PC-9 (cell line): ENCODE measurements at regions not wholly inside any gene's neighbourhood (a gene's known extent, or its start where the extent isn't known, plus 50 kb on each side); places are given as distances from the start of the nearest gene placed in this dataset.

Experiments
- BruUV-seq: library from RNA; stranded (reverse); fragments of 400-500 nt; replicated peaks from 2 replicates; lab custom pipeline; 2021; lab: Mats Ljungman, UMichigan
- CTCF ChIA-PET: fragments of 300-600 bp; sonication (Branson Sonifier 250); formaldehyde crosslinking; loops from one replicate; lab custom pipeline; 2022; ENCODE audit warnings: antibody characterized with exemption; lab: Charles Lee
- POLR2A ChIA-PET: fragments of 300-600 bp; sonication (Branson Sonifier 250); formaldehyde crosslinking; loops from one replicate; lab custom pipeline; 2022; ENCODE audit warnings: antibody characterized with exemption; ENCODE audit not compliant: unreplicated experiment; lab: Charles Lee
- DNase-seq, 2 experiments: peaks; one replicate each; pipeline versions ENCODE4 v3.0.0 to v3.0.0-alpha.2; 2015 to 2022; ENCODE audit warnings: mixed read lengths in 1 of 2
- H2AFZ ChIP-seq: fragments of 200-600 bp; sonication (generic); 2 replicates; pipeline ENCODE4 v1.8.1; 2017; ENCODE audit warnings: antibody characterized with exemption
- H3F3A ChIP-seq: fragments of 200-600 bp; sonication (generic); 2 replicates; pipeline ENCODE4 v1.8.1; 2017; ENCODE audit warnings: antibody characterized with exemption, mild to moderate bottlenecking, low read depth; ENCODE audit not compliant: insufficient read depth
- H3K27ac ChIP-seq: fragments of 200-600 bp; sonication (generic); 2 replicates; pipeline ENCODE4 v1.6.1; 2016; ENCODE audit warnings: mixed run types
- H3K27me3 ChIP-seq: fragments of 200-600 bp; sonication (generic); 2 replicates; pipeline ENCODE4 v1.6.1; 2016; ENCODE audit warnings: low read depth, mixed run types; ENCODE audit not compliant: insufficient read depth
- H3K36me3 ChIP-seq: fragments of 200-600 bp; sonication (generic); 2 replicates; pipeline ENCODE4 v1.6.1; 2016; ENCODE audit warnings: low read depth, mixed run types
- H3K4me1 ChIP-seq: fragments of 200-600 bp; sonication (generic); replicated peaks from 2 replicates; pipeline ENCODE4 v1.6.1; 2016; ENCODE audit warnings: mixed run types; ENCODE audit not compliant: insufficient read depth
- H3K4me2 ChIP-seq: fragments of 200-600 bp; sonication (generic); 2 replicates; pipeline ENCODE4 v1.6.1; 2017; ENCODE audit warnings: mixed run types
- H3K4me3 ChIP-seq: fragments of 200-600 bp; sonication (generic); 2 replicates; pipeline ENCODE4 v1.6.1; 2016; ENCODE audit warnings: mixed run types
- H3K79me2 ChIP-seq: fragments of 200-600 bp; sonication (generic); 2 replicates; pipeline ENCODE4 v1.6.1; 2017; ENCODE audit warnings: low read depth, mixed run types
- H3K9me2 ChIP-seq: fragments of 200-600 bp; sonication (generic); 2 replicates; pipeline ENCODE4 v1.8.1; 2017; ENCODE audit warnings: mild to moderate bottlenecking; ENCODE audit not compliant: insufficient read depth
- H3K9me3 ChIP-seq: fragments of 200-600 bp; sonication (generic); 2 replicates; pipeline ENCODE4 v1.8.1; 2016; ENCODE audit warnings: low read depth; ENCODE audit not compliant: insufficient read depth
- H4K20me1 ChIP-seq: fragments of 200-600 bp; sonication (generic); 2 replicates; pipeline ENCODE4 v1.8.1; 2017; ENCODE audit not compliant: insufficient read depth
- EZH2 ChIP-seq: fragments of 200-600 bp; sonication (generic); IDR thresholded peaks from 2 replicates; pipeline ENCODE4 v1.8.0; 2017; ENCODE audit warnings: antibody characterized with exemption, low read depth
- intact Hi-C: fragments of 100-400 bp; cut with micrococcal nuclease; formaldehyde crosslinking; loops from one replicate; pipeline ENCODE4 v1.10.0; 2022; ENCODE audit not compliant: unreplicated experiment
- TF ChIP-seq, protein P1 (sequence below): fragments of 200-600 bp; sonication (generic); conservative IDR thresholded peaks from 2 replicates; pipeline ENCODE4 v1.6.1; 2017; ENCODE audit warnings: mixed run types, antibody characterized with exemption, mild to moderate bottlenecking, moderate library complexity

DNA sequence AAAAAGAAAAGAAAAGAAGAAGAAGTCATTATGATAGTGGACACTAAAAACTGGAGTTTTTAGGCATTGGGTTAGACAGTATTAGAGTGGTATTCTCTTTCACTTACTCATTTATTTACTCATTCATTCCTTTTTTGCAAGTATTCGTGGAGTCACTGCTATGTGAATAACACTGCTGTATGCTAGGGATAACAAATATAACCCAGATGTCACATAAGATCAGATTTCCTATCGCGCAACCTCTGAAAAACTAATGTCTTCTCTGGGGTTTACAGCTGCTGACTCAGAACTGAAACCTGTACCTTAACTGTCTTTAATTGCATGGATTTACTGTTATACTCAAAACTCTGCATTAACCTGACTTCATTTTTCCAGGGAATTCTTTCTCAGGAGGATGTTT lies 353.7 kb downstream of the LRIG3 start:
- H3K27me3 ChIP-seq, result no peaks in the 10 kb centered on the region
- H3K4me3 ChIP-seq, result no peak overlapping the region
- no peaks in the 10 kb centered on the region for H3K4me1 ChIP-seq
- H3K36me3 ChIP-seq, result no peaks in the 10 kb centered on the region
- DNase-seq, result no peak
- H3K9me2 ChIP-seq, result no peaks in the 10 kb centered on the region
- H3K9me3 ChIP-seq, result no peaks in the 10 kb centered on the region
- no peaks in the 10 kb centered on the region for H3K79me2 ChIP-seq
- CTCF ChIA-PET, result no interaction called here
- no TSS peak for BruUV-seq
- no peak overlapping the region for H3K27ac ChIP-seq
- no peak overlapping the region for H3K4me2 ChIP-seq
- no peak for TF ChIP-seq EZH2
- TF ChIP-seq, protein P1, sequence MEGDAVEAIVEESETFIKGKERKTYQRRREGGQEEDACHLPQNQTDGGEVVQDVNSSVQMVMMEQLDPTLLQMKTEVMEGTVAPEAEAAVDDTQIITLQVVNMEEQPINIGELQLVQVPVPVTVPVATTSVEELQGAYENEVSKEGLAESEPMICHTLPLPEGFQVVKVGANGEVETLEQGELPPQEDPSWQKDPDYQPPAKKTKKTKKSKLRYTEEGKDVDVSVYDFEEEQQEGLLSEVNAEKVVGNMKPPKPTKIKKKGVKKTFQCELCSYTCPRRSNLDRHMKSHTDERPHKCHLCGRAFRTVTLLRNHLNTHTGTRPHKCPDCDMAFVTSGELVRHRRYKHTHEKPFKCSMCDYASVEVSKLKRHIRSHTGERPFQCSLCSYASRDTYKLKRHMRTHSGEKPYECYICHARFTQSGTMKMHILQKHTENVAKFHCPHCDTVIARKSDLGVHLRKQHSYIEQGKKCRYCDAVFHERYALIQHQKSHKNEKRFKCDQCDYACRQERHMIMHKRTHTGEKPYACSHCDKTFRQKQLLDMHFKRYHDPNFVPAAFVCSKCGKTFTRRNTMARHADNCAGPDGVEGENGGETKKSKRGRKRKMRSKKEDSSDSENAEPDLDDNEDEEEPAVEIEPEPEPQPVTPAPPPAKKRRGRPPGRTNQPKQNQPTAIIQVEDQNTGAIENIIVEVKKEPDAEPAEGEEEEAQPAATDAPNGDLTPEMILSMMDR, result no peak
- intact Hi-C loops, result no loop called here
- H3F3A ChIP-seq, result no peaks in the 10 kb centered on the region
- POLR2A ChIA-PET, result no interaction called here
- no peak overlapping the region for H2AFZ ChIP-seq
- H4K20me1 ChIP-seq, result no peaks in the 10 kb centered on the region

GRCh38 chr12:58567189-58567588 lies 353.1 kb downstream of the LRIG3 start:
- intact Hi-C loops, result no loop called here
- Histone ChIP-seq H3K27me3 (no peaks in the 10 kb centered on the region), H3K27ac (no peak overlapping the region), H4K20me1 (no peaks in the 10 kb centered on the region), H3K4me3 (no peak overlapping the region), H3K36me3 (no peaks in the 10 kb centered on the region), H3K9me2 (no peaks in the 10 kb centered on the region), H3K4me2 (no peak overlapping the region), H3F3A (no peaks in the 10 kb centered on the region), H2AFZ (no peak overlapping the region), H3K9me3 (no peaks in the 10 kb centered on the region), H3K79me2 (no peaks in the 10 kb centered on the region), H3K4me1 (no peaks in the 10 kb centered on the region)
- ChIA-PET CTCF (no interaction called here), POLR2A (no interaction called here)
- TF ChIP-seq, protein P1, result no peak
- TF ChIP-seq EZH2, result no peak
- DNase-seq, result no peak
- no TSS peak for BruUV-seq

DNA sequence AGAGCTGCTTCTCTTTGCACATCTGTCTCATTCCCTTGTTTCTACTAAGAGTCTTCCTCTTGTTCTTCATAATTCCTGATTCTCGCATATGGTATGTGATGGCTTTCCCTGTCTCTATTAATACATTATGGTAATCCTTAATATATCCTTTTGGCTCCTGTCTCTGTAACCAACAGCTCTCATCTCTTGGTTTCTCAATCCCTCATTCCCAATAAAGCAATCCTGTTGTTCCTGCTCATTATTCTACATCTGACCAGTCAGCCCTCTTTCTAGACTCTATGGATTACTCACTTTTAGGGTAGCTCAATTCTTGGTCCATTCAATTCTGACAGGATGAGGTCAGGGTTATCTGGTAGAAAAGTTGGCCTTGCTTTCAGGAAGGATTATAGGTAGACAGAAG lies 349.9 kb downstream of the LRIG3 start:
- Histone ChIP-seq H3K79me2 (no peaks in the 10 kb centered on the region), H3K27me3 (no peaks in the 10 kb centered on the region), H3K9me2 (no peaks in the 10 kb centered on the region), H4K20me1 (no peaks in the 10 kb centered on the region), H3K4me3 (no peak overlapping the region), H2AFZ (no peak overlapping the region), H3K4me1 (no peaks in the 10 kb centered on the region), H3K4me2 (no peak overlapping the region), H3K27ac (no peak overlapping the region), H3K9me3 (no peaks in the 10 kb centered on the region), H3F3A (no peaks in the 10 kb centered on the region), H3K36me3 (no peaks in the 10 kb centered on the region)
- BruUV-seq, result no TSS peak
- TF ChIP-seq EZH2, result no peak
- TF ChIP-seq, protein P1, result no peak
- POLR2A ChIA-PET, result no interaction called here
- no peak for DNase-seq
- intact Hi-C loops, result no loop called here
- CTCF ChIA-PET, result no interaction called here
